Neuronal stem cell (in vitro differentiated cells): ENCODE measurements at regions not wholly inside any gene's neighbourhood (a gene's known extent, or its start where the extent isn't known, plus 50 kb on each side); places are given as distances from the start of the nearest gene placed in this dataset.

Source experiments
- DNase-seq: peaks from one replicate; pipeline ENCODE4 v3.0.0-alpha.2; 2013; ENCODE audit warnings: low spot score
- H2AFZ ChIP-seq: one replicate; pipeline ENCODE4 v1.6.1; 2013; ENCODE audit warnings: mild to moderate bottlenecking, low read length, inconsistent platforms
- H2AK5ac ChIP-seq: 2 replicates; pipeline ENCODE4 v1.6.1; 2013; ENCODE audit warnings: low read depth, mild to moderate bottlenecking, inconsistent platforms, low read length, moderate library complexity, mixed read lengths
- H2BK120ac ChIP-seq: 2 replicates; pipeline ENCODE4 v1.6.1; 2013; ENCODE audit warnings: low read depth, mild to moderate bottlenecking, inconsistent platforms, low read length, moderate library complexity, mixed read lengths
- H2BK12ac ChIP-seq: one replicate; pipeline ENCODE4 v1.6.1; 2013; ENCODE audit warnings: low read length, inconsistent platforms
- H2BK15ac ChIP-seq: 2 replicates; pipeline ENCODE4 v1.6.1; 2013; ENCODE audit warnings: mild to moderate bottlenecking, low read length, inconsistent platforms, mixed read lengths
- H2BK5ac ChIP-seq: one replicate; pipeline ENCODE4 v1.6.1; 2013; ENCODE audit warnings: inconsistent platforms, mild to moderate bottlenecking, low read length, moderate library complexity
- H3K14ac ChIP-seq: one replicate; pipeline ENCODE4 v1.6.1; 2013; ENCODE audit warnings: low read length, inconsistent platforms
- H3K18ac ChIP-seq: 2 replicates; pipeline ENCODE4 v1.6.1; 2013; ENCODE audit warnings: low read length, inconsistent platforms
- H3K23ac ChIP-seq: 2 replicates; pipeline ENCODE4 v1.6.1; 2013; ENCODE audit warnings: low read depth, mild to moderate bottlenecking, mixed read lengths, low read length, inconsistent platforms; ENCODE audit not compliant: poor library complexity
- H3K27ac ChIP-seq: replicated peaks from 3 replicates; pipeline ENCODE4 v1.5.1; 2013; ENCODE audit warnings: low read length, inconsistent platforms
- H3K27me3 ChIP-seq, 3 experiments: 2 replicates each; pipeline ENCODE4 v1.6.1; 2013; ENCODE audit warnings: low read length in 3 of 3, mild to moderate bottlenecking in 2 of 3, inconsistent platforms in 1 of 3, low read depth in 1 of 3, mixed read lengths in 1 of 3, moderate library complexity in 1 of 3; ENCODE audit not compliant: control insufficient read depth in 3 of 3, insufficient read depth in 3 of 3
- H3K36me3 ChIP-seq, 2 donors: replicated peaks in 1 of 2; 2 replicates each; pipeline ENCODE4 v1.6.1; 2013; ENCODE audit warnings: low read length in 2 of 2; ENCODE audit not compliant: control insufficient read depth in 2 of 2, insufficient read depth in 2 of 2
- H3K4ac ChIP-seq: 2 replicates; pipeline ENCODE4 v1.6.1; 2013; ENCODE audit warnings: inconsistent platforms, mild to moderate bottlenecking, low read length, moderate library complexity
- H3K4me1 ChIP-seq, 2 donors: 1 replicate in 1 of 2; 2 replicates in 1 of 2; pipeline ENCODE4 v1.6.1; 2013; ENCODE audit warnings: low read length in 2 of 2, low read depth in 1 of 2; ENCODE audit not compliant: control insufficient read depth in 2 of 2, insufficient read depth in 1 of 2
- H3K4me2 ChIP-seq: one replicate; pipeline ENCODE4 v1.6.1; 2013; ENCODE audit warnings: mild to moderate bottlenecking, low read length, inconsistent platforms; ENCODE audit not compliant: insufficient read depth, poor library complexity, severe bottlenecking
- H3K4me3 ChIP-seq, 2 donors: 2 replicates each; pipeline ENCODE4 v1.5.1; 2013; ENCODE audit warnings: low read length in 2 of 2, mild to moderate bottlenecking in 2 of 2, inconsistent platforms in 1 of 2, moderate library complexity in 1 of 2
- H3K79me1 ChIP-seq: one replicate; pipeline ENCODE4 v1.6.1; 2013; ENCODE audit warnings: low read depth, mild to moderate bottlenecking, inconsistent platforms, low read length, moderate library complexity
- H3K9ac ChIP-seq: one replicate; pipeline ENCODE4 v1.6.1; 2013; ENCODE audit warnings: mild to moderate bottlenecking, low read depth, low read length, inconsistent platforms; ENCODE audit not compliant: poor library complexity
- H3K9me3 ChIP-seq, 2 donors: replicated peaks in 1 of 2; 2 replicates each; pipeline versions ENCODE3 to v1.6.1; 2013; ENCODE audit warnings: low read length in 2 of 2, mild to moderate bottlenecking in 2 of 2, inconsistent platforms in 1 of 2, low read depth in 1 of 2, mixed read lengths in 1 of 2, moderate library complexity in 1 of 2; ENCODE audit not compliant: control insufficient read depth in 2 of 2, insufficient read depth in 1 of 2
- H4K8ac ChIP-seq: one replicate; pipeline ENCODE4 v1.6.1; 2013; ENCODE audit warnings: low read depth, mild to moderate bottlenecking, inconsistent platforms, low read length, moderate library complexity
- H4K91ac ChIP-seq: one replicate; pipeline ENCODE4 v1.6.1; 2013; ENCODE audit warnings: low read length, low read depth, mild to moderate bottlenecking, inconsistent platforms; ENCODE audit not compliant: poor library complexity
- WGBS, 2 donors: extraction: QIAGEN DNeasy Blood & Tissue Kit; methylation state at CpG; one replicate each; pipeline ENCODE4 v1.1.7; 2013; ENCODE audit warnings: missing lambda C conversion rate in 2 of 2, mixed read lengths in 1 of 2; ENCODE audit not compliant: insufficient read length in 2 of 2, insufficient replicate concordance in 1 of 2; ENCODE audit errors: extremely low coverage in 2 of 2; 5-methylcytosine and 5-hydroxymethylcytosine counted together

DNA sequence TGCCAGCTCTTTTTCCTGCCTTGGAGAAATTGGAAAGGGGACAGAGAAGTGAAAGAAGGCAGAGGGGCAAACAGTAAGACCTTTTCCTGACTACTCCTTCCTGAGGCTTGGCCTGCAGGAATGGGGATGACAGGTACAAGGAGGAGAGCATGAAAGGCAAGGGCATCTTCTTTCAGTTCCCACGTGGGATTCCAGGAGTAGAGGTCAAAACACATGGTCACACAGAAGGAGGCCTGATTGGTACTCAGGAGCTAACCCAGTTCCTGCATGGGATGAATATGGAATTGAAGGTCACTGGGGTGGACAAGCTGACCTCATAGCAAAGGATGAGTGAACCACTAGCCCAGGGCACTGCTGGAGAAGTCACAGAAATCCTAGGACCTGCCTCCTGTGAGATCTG, 112.5 kb upstream of the ZNF366 start:
- Histone ChIP-seq H2BK15ac (no peak overlapping the region), H2BK12ac (no peak overlapping the region), H2AFZ (no peak overlapping the region), H4K91ac (no peak overlapping the region), H3K4me3 (no peak overlapping the region), H3K18ac (no peak overlapping the region), H2BK120ac (no peak overlapping the region), H3K23ac (no peak overlapping the region), H4K8ac (no peak overlapping the region), H3K27ac (no peak overlapping the region), H3K79me1 (no peaks in the 10 kb centered on the region), H3K14ac (no peak overlapping the region), H3K4me2 (no peak overlapping the region), H3K9ac (no peak overlapping the region), H3K27me3 (no peaks in the 10 kb centered on the region), H2AK5ac (no peak overlapping the region), H3K9me3 (peaks cover 0 to 2% of the 10 kb centered on the region in 2 donors), H3K4me1 (peaks cover 0 to 10% of the 10 kb centered on the region in 2 donors), H3K4ac (no peak overlapping the region), H3K36me3 (no peaks in the 10 kb centered on the region), H2BK5ac (no peak overlapping the region)
- no peak for DNase-seq
- no CpG with 5 or more reads among the region's 1 CpG for WGBS, 2 donors

GRCh38 chr5:72619251-72619650, 112.0 kb upstream of the ZNF366 start:
- H4K91ac ChIP-seq: no peak overlapping the region
- H2BK5ac ChIP-seq: no peak overlapping the region
- H2BK120ac ChIP-seq: no peak overlapping the region
- no peak overlapping the region for H3K4ac ChIP-seq
- H3K27me3 ChIP-seq: no peaks in the 10 kb centered on the region
- H3K9me3 ChIP-seq: peaks cover 0 to 2% of the 10 kb centered on the region in 2 donors
- H4K8ac ChIP-seq: no peak overlapping the region
- H2AFZ ChIP-seq: no peak overlapping the region
- H2BK12ac ChIP-seq: no peak overlapping the region
- H2AK5ac ChIP-seq: no peak overlapping the region
- no peak overlapping the region for H2BK15ac ChIP-seq
- H3K27ac ChIP-seq: no peak overlapping the region
- DNase-seq: no peak
- no CpG with 5 or more reads among the region's 2 CpGs for WGBS, 2 donors
- H3K9ac ChIP-seq: no peak overlapping the region
- no peaks in the 10 kb centered on the region for H3K79me1 ChIP-seq
- H3K36me3 ChIP-seq: no peaks in the 10 kb centered on the region
- H3K4me3 ChIP-seq: no peak overlapping the region
- H3K14ac ChIP-seq: no peak overlapping the region
- H3K18ac ChIP-seq: no peak overlapping the region
- H3K4me1 ChIP-seq: peaks cover 0 to 6% of the 10 kb centered on the region in 2 donors
- no peak overlapping the region for H3K4me2 ChIP-seq
- no peak overlapping the region for H3K23ac ChIP-seq

DNA sequence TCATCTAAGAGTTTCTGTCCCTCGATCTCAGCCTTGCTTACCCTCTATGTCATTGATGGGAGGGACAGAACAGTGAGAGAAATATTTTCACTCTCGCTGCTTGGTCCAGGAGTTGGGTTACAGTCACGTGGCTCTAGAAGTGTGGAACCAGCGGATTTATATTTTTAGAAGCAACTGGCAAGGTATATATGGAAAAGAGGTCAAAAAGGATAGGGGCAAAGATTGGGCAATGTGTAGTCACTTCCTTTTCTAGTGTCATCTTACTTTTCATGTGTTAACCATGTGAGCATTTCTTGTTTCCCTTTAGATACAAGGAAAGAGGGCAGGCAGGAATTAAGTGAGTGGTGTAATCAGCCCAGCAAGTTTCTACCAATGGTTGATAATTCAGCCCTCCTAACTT, 111.5 kb upstream of the ZNF366 start:
- Histone ChIP-seq H3K23ac (no peak overlapping the region), H3K27ac (no peak overlapping the region), H3K9me3 (peaks cover 0 to 2% of the 10 kb centered on the region in 2 donors), H3K36me3 (no peaks in the 10 kb centered on the region), H4K91ac (no peak overlapping the region), H3K9ac (no peak overlapping the region), H3K4me2 (no peak overlapping the region), H3K18ac (no peak overlapping the region), H2BK15ac (no peak overlapping the region), H2AFZ (no peak overlapping the region), H3K27me3 (no peaks in the 10 kb centered on the region), H2AK5ac (no peak overlapping the region), H4K8ac (no peak overlapping the region), H3K4me3 (no peak overlapping the region), H3K4ac (no peak overlapping the region), H3K14ac (no peak overlapping the region), H3K79me1 (no peaks in the 10 kb centered on the region), H2BK12ac (no peak overlapping the region), H2BK5ac (no peak overlapping the region), H2BK120ac (no peak overlapping the region), H3K4me1 (peaks cover 0 to 6% of the 10 kb centered on the region in 2 donors)
- DNase-seq: no peak
- WGBS, 2 donors: no CpG with 5 or more reads among the region's 4 CpGs

GRCh38 chr5:72615061-72615460, 107.9 kb upstream of the ZNF366 start:
- H3K27me3 ChIP-seq: no peaks in the 10 kb centered on the region
- H4K91ac ChIP-seq: no peak overlapping the region
- H2BK15ac ChIP-seq: no peak overlapping the region
- no peak overlapping the region for H2AK5ac ChIP-seq
- no peak for DNase-seq
- no peak overlapping the region for H2BK5ac ChIP-seq
- H3K4me2 ChIP-seq: no peak overlapping the region
- H2BK120ac ChIP-seq: no peak overlapping the region
- no peak overlapping the region for H3K4me3 ChIP-seq
- H2AFZ ChIP-seq: no peak overlapping the region
- no peak overlapping the region for H3K9ac ChIP-seq
- no peak overlapping the region for H2BK12ac ChIP-seq
- no peak overlapping the region for H3K4ac ChIP-seq
- H3K23ac ChIP-seq: no peak overlapping the region
- no peak overlapping the region for H4K8ac ChIP-seq
- no peaks in the 10 kb centered on the region for H3K79me1 ChIP-seq
- no peak overlapping the region for H3K14ac ChIP-seq
- H3K18ac ChIP-seq: no peak overlapping the region
- peaks cover 0 to 11% of the 10 kb centered on the region in 2 donors for H3K4me1 ChIP-seq
- H3K9me3 ChIP-seq: peaks cover 0 to under 1% of the 10 kb centered on the region in 2 donors
- H3K27ac ChIP-seq: no peak overlapping the region
- H3K36me3 ChIP-seq: no peaks in the 10 kb centered on the region
